Activated CD4-positive, CD25-positive, alpha-beta regulatory T cell treated with anti-CD3 and anti-CD28 coated beads, Interleukin-2, amount 50 U/mL, for 24 hours (primary cell): ENCODE measurements at regions not wholly inside any gene's neighbourhood (a gene's known extent, or its start where the extent isn't known, plus 50 kb on each side); places are given as distances from the start of the nearest gene placed in this dataset.

ENCODE experiments used
- ATAC-seq, 2 donors: fragments of 150-1000 bp; cut with Tn5 transposase; one replicate each; pipeline ENCODE4 v1.10.0; 2021; ENCODE audit warnings: mild to moderate bottlenecking in 1 of 2, moderate library complexity in 1 of 2

DNA sequence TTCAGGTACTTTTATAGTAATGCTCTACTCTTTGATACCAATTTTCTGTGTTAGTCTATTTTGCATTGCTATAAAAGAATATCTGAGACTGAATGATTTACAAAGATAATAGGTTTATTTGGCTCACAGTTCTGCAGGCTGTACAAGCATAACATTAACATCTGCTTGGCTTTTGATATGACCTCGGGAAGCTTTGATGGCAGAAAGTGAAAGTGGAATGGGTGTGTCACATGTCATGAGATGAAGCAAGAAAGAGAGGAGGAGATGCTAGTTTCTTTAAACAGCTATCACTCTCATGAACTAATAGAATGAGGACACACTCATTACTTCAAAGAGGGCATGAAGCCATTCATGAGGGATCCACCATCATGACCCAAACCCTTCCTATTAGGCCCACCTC lies 270.9 kb upstream of the IL12B start:
- ATAC-seq: no peak

DNA sequence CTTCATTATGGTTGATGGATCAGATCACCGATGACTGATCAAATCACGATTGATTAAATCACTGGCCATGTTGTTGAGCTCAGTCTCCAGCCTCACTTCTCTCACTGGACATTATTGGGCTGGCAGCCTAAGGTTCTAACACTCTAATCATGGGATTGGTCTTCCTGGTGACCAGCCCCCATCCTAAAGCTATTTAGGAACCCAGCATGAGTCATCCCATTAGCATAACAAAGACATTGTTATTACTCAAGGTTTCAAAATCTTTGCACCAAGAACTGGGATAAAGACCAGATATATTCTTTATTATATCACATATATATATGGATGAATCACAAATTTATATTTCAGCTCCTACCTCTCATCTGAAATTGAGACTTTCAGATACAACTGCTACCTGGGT lies 272.1 kb upstream of the IL12B start:
- ATAC-seq: no peak

DNA sequence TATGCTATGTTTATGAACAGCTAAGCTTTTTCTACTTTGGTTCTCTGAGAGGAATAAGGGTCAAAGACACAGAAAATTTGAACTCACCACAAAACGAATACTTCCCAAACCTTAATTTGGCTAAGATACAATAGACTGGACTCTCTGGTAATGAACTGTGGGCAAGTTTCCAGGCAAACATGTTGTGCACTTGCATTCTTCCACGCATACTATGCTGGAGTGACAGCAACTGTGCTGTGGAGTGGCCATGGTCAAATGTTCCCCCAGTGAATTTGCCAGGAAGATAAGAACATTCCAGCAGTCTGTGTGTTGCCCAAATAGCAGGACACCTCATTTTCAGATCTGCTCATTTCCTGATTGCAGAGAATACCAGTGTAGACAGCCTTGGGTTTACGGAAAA lies 275.3 kb upstream of the IL12B start:
- no peak for ATAC-seq

DNA sequence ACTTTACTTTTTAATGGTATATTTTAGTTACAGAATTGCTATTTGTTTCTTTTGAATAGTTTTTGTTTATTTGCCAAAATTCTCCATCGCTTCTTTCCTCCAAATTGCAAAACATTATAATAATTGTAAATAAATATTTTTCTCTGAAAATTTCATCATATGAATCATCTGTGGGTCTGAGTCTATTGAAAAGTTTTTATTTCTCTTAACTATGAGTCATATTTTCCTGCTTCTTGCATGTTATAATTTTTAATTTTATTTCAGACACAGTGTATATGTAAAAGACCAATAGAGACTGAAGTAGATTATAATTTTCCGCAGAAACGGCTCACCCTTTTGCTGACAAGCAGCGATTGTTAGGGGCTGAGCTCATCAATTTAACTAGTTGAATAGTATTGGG lies 279.1 kb upstream of the IL12B start:
- ATAC-seq: no peak

DNA sequence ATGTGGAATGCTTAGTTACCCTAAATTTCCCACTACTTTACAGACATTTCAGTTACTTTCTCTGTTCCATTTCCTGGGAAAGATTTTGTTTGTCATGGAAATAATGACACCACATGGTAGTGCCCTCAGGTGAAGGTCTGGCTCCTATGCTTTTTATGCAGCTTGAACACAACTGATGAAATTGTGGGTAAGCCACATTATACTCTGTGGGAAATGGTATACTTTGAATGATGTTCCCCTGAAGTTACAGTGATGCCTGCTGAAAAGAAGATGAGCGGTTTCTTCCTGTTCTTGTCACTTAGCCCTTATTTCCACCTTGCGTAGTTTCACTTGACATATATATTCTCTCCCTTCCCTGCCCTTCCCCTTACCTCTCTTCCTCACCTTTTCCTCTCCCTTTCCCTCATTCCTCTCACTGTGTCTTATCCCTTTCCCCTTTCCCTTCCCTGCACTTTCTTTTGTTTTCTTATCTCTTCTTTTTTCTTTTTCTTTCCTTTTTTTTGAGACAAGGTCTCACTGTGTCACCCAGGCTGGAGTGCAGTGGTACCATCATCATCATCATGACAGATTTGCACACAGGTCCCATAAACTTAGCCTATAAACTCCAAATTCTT lies 280.8 kb upstream of the IL12B start:
- no peak for ATAC-seq

DNA sequence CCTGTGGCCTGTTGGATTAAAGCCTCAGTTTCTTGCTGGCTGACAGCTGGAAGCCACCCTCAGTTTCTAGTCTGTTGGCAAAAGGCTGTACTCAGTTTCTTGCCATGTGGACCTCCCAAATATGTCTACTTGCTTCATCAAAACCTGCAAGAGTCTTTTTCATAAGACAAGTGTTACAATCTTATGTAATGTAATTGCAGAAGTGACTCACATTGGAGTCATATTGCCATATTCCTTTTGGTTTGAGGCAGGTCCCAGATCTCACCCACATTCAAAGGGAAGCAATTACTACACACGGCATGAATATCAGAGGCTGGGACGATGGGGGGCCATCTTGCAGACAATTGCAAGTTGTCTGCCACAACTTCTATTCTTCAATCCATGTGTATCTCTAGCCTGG lies 286.7 kb upstream of the IL12B start:
- ATAC-seq: no peak

DNA sequence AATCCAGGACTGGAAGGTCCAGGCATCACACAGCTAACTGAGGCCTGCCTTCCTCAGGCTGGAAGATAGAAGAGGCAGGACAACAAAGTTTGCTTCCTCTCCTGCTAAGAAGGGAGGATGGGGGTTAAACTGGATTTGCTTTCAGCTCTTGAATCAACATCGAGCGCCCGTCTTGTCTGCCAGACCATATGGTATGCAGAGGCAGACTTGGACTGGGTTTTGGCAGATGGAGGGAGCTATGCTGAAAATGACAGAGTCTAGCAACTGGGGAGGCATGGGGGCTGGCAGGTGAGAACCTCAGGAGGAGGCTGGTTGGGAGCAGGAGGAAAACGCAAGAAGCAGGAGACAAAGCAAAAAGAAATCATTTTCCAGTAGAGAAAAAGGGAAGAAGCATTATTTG lies 289.5 kb upstream of the IL12B start:
- ATAC-seq: no peak

DNA sequence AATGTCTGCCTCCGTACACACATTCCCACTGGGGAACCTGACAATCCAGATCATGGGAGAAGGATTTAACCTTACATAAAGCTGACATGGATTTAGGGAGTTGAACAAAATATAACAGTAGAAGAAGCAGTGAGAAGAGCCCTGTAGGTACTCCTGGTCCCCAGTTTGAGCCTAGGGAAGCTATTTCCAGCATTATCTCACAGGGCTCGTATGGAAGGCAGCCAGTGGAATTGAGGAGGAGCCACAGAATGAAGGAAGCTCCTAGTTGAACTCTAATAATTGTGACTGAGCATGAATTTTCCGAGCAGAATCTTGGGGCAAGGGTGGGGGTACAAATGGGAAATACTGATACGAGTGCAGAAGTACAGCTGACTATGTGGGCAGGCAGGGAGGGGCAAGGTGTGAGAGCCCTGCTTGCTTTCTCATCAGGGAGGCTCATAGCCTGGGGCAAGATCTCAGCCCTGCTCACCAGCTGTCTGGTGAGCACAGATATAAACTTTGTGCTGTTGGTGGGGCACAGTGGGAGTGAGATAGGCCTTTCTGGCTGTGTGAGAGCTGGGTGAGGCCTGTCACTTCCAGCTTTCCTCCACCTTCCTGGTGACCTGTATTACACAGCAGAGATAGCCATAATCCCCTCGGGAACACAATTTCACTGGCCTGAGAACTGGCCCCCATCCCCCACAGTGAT lies 290.7 kb upstream of the IL12B start:
- ATAC-seq: no peak

DNA sequence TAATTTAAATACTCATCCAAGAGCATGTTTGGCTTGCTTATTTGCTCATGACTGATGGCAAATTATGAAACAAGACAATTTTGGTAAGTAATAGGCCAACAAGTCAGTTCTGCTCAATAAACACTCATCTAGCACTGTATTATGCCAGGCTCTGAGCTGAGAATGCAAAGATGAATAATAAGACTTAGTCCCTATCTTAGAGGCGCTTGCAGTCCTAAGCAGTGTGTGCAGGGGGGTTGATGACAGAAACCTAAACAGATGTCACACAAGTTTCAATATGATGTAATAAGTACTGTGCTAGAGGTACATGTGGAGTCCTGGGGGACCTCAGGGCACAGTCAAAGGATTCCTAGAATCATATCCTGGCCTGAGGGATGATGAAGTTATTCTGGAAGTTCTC lies 287.6 kb upstream of the ADRA1B start:
- peak; percentile 17 to 38 for ATAC-seq

DNA sequence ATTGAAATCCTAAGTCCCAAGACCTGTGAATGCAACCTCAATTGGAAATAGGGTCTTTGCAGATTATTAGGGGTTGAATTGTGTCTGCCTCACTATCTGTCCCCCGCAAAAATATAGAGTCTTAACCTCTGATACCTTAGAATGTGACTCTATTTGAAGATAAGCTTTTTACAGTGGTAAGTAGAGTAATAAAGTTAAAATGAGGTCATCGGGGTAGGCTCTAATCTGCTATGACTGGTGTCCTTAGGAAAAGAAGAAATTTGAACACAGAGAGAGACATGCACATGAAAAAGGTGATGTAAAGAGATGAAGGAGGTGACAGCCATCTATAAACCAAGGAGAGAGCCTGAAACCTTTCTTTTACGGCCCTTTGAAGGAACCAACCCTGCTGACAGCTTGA lies 287.1 kb upstream of the ADRA1B start:
- no peak for ATAC-seq

DNA sequence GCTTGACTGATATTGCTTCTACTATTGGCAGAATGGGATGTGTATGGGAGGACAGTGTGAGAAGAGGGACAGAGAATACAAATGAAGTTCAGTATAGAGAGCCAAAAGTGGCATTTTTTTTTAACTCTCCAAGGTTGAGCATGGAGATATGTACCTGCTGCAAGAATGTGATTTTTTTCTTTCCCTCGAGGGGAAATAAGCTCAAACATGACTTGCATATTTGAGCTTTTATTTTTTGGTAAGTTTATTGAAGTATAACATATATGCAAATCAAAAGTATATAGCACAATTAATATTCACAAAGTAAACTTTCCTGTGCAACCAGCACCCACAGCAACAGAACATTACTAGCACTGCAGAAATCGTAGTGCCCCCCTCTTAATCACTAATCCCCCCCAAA lies 285.7 kb upstream of the ADRA1B start:
- ATAC-seq: no peak

DNA sequence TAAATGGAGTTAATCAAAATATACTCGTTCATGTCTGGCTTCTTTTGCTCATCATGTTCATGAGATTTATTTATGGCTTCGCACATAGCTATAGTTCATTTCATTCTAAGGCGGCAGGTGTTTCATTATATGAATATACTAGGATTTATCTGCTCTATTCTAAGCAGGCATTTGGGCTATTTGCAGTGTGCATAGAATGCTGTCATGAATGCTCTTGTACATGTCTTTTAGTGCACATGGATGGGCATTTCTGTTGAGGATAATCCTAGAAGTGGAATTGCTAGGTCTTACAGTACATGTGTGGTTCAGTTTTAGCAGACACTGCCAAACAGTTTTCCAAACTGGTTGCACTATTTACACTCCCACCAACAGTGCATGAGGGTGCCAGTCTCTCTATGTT lies 285.3 kb upstream of the ADRA1B start:
- ATAC-seq: no peak

DNA sequence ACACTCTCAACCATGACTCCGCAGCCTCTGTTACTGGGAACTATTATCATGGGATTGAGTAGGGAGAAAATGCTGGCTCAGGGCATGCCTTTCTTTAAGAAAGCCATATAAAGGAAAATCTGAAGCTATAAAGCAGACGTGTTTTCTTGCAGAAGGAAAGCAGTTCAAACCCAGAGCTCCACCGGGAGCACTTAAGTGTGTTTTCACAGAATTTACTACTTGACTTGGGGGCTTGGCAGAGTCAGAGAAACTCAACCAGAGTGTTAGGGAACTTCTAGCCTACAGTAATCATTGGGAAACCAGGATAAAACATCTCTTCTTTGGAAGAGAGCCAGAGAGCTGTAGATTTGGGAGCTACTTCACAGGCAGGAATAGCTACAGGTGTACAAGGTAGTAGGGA lies 283.4 kb upstream of the ADRA1B start:
- no peak for ATAC-seq

DNA sequence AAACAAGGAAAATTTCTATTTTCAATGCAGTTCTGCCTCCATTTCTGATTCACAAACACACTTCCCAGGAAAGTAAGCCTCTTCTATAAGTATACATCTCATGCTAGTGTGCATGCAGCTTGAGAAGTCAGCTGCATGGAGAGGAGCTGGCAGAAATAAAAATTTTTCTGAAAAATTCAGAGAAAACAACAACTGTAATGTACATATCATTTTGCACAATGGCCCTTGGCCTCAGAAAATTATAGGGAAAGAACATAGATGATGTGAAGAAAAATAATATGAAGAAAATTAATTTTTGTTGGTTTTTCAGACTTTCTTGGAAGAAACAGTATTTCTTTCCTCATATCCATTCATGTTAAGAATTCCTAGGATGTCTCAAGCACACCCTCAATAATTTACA lies 277.8 kb upstream of the ADRA1B start:
- no peak for ATAC-seq

DNA sequence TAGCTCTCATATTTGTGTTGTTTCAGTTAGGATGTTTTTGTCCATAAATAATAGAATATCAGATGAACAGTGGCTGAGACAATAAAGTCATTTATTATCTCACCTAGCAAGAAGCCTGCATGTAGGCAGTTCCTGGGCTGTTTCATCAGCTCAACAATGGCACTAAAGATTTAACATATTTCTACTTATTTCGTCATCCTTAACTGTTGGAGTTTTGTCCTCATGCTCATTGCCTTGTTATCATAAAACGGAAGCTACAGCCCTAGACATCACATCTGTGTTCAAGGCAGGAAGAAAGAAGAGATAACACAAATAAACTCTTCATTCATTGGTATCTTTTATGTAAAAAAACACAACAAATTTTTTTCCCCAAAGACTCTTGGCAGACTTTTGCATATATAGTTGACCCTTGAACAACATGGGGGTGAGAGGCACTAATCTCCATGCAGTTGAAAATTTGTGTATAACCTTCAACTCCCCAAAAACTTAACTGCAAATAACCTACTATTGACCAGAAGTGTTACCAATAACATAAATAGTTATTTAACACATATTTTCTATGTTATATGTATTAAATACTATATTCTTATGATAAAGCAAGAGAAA lies 277.2 kb upstream of the ADRA1B start:
- no peak for ATAC-seq

DNA sequence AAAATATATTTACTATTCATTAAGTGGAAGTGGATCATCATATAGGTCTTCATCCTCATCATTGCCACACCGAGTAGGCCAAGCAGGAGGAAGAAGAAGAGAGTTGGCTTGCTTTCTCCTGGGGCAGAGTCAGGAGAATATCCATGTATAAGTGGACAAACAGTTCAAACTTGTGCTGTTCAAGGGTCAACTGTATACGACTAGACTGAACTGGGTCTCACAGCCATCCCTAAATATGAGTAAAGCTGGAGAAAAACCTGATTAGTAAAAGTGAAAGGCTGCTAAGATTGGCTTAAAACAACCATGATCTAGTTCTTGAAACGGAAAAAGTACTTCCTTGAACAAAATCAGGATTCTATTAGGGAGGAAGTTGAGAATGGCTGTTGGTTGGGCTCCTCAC lies 276.7 kb upstream of the ADRA1B start:
- ATAC-seq: no peak

DNA sequence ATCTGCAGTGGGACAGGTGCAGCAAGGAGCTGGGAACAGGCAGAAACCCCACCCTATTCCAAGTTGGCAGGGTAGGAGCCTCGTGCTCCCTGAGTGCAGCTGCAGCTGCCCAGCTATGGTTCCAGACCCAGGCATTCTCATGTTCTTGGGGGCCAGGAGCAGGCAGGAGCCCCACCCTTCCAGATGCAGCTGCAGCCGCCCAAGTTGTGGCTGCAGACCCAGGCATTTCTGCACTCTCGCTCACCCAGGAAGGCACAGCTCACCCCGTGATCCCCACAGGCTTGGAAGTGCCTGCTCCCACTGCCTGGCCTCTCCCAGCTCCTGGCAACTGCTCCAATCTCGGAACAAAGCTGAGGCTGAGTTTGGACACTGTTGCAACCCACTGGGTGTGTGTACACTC lies 275.8 kb upstream of the ADRA1B start:
- ATAC-seq: no peak

DNA sequence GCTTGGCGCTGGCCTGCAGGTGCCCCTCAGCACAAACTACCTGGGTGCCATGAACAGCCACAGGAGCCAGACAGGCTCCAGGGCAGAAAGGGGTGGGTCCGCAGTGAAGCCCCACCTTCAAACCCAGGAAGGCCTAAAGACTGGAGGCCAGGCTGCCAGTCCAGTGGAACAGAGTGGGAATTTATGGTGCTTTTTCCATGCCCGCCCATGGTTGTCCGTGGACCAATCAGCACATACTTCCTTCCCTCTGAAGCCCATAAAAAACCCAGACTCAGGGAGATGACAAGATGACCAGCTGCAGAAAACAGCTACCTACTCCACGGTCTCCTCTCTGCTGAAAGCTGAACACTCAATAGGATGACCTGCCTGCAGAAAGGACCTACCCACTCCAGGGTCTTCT lies 275.4 kb upstream of the ADRA1B start:
- no peak for ATAC-seq

DNA sequence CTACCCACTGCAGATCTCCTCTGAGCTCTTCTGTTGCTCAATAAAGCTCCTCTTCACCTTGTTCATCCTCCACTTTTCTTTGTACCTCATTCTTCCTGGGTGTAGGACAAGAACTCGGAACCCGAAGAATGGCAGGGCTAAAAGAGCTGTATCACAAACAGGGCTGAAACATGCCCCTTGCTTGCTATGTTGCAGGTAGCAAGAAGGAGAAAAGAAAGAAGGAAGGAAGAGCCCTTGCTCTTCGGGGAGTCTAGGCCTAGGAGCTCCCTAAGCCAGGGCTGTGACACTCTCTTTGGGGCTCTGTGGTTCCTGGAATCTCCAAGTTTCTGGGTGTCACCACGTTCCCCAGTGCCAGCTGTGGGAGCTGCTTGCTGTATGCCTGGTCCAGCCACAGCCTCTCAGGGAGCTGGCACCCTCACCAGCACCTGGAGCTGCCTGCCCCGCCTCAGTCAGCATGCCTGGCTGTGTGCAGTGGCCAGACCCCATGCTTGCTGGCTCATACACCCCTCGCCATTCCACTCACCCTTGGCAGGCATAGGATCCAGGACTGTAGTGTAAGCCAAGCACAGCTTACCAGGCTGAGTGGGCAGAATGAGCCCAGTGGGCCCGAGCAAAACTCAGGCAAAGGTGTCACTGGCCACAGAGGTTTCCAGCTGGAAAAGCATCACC lies 274.8 kb upstream of the ADRA1B start:
- no peak for ATAC-seq

DNA sequence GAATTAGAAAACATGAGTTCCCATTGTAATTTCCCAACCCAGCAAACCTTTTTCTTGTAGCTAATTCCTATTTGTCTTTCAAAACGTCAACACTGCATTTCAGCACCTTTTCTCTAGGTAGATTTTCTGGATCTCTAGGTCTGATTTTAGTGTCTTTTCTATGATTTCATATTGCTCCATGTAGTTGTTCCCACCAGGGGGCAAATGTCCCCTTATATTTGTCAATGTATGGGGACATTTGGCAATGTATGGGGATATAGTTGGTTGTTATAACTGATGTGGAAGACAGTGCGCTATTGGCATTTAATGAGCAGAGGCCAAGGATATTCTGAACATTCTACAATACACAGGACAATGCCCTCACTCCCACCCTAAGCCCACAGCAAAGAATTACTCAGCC lies 273.9 kb upstream of the ADRA1B start:
- ATAC-seq: no peak

DNA sequence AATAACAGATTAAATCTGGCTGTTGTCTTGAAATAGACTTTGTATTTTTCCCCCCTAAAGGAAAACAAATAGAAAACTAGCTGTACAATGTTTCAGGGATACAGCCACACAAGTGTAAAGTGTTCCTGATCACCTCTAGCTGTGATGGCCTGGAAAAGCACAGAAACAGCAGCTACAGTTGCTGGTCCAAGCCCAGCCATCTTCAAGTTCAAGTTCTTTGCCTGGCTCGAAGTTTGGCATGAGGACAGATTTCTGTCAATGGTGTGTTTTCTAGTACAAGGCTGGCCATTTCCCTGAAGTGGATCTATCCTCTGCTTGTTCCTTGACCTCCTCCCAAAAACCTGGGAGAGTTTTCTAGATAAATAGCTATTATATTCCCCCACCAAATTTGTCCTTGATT lies 272.2 kb upstream of the ADRA1B start:
- no peak for ATAC-seq

DNA sequence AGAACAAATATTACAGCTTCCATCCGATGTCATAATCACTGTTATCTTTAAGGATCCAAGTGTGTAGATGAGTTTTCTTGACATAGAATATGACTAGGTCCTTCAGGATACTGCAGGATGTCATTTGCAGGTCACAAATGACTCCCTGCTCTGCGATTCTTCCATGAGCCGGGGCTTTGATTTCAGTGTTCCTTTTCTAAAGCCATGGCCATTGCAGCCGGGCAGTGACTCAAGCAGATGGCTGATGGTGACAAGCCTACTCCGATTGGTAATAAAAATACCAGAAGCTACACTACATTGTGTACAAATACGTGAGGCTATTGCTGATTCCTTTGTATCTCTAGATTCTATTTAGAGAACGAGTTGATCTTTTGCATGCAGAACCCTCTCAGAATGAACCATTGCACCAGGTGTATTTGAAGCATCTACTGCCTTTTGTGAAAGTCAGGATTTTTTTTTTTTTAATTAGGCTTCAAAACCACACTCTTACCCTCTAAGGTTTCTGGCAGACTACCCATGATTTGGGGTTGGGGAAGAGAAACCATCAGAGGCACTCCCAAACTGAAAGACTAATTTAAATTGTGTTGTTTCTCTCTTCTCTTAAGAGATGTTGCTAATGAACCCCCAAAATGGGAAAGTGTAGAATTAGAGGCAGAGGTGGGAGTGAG lies 271.0 kb upstream of the ADRA1B start:
- ATAC-seq: no peak

DNA sequence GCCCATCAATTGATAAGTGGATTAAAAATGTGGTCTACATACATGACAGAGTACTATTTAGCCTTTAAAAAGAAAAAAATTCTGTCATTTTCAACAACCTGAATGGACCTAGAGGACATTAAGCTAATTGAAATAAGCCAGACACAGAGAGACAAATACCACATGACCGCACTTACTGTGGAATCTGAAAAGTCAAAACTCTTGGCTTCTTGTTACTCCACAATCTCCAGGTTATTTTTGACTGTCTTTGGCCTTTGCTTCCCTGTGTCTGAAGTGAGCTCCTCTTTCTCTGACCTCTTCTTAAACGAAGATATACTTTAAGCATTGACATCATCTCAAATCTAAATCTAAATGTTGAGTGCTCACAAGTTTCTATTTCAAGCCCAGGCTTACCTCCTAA lies 265.5 kb upstream of the ADRA1B start:
- no peak for ATAC-seq
